ENCODE measurements at regions not wholly inside any gene's neighbourhood (a gene's known extent, or its start where the extent isn't known, plus 50 kb on each side); places are given as distances from the start of the nearest gene placed in this dataset.

DNA sequence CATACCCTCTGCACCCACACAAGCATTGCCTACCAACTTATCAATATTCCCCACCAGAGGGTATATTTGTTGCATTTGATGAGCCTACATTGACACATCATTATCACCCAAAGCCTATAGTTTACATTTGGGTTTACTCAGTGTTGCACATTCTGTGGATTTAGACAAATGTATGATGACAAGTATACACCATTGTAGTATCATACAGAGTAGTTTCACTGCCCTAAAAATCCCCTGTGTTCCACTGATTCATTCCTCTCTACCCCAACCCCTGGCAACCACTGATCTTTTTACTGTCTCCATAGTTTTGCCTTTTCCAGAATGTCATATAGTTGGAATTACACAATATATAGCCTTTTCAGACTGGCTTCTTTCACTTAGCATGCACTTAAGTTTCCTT, 85.7 kb upstream of the CPLX2 start:
- H3K79me2 ChIP-seq (ENCODE audit: control insufficient read depth in 1 of 2, insufficient read depth in 2 of 2, low read length in 2 of 2) = no peaks in the 10 kb centered on the region
- FAIRE-seq (no peak), DNase-seq (ENCODE audit: low read depth in 1 of 2, low spot score in 2 of 2) (no peak)
- H4K8ac ChIP-seq (ENCODE audit: extremely low read depth, insufficient read depth, low read length) = no peak overlapping the region
- no peak overlapping the region for H2BK12ac ChIP-seq (ENCODE audit: low read depth, low read length)
- no peak overlapping the region for H4K91ac ChIP-seq (replicated peaks; ENCODE audit: insufficient read length, low read length)
- no peak overlapping the region for H3K23ac ChIP-seq (ENCODE audit: insufficient read length)
- no peak for TF ChIP-seq GTF2F1 (IDR thresholded peaks at IDR 0.05; ENCODE audit: borderline replicate concordance, low read depth, low read length)
- no peak for TF ChIP-seq YY1 (IDR thresholded peaks at IDR 0.05; ENCODE audit: low read depth, low read length)
- no peak for TF ChIP-seq GABPA (IDR thresholded peaks at IDR 0.05; ENCODE audit: borderline replicate concordance, insufficient read depth, low read length)
- TF ChIP-seq SIX5 (IDR thresholded peaks at IDR 0.05; ENCODE audit: low read depth, low read length) = no peak
- TF ChIP-seq, protein P1, sequence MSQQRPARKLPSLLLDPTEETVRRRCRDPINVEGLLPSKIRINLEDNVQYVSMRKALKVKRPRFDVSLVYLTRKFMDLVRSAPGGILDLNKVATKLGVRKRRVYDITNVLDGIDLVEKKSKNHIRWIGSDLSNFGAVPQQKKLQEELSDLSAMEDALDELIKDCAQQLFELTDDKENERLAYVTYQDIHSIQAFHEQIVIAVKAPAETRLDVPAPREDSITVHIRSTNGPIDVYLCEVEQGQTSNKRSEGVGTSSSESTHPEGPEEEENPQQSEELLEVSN (IDR thresholded peaks at IDR 0.05) = no peak
- TF ChIP-seq CEBPB (IDR thresholded peaks at IDR 0.05; ENCODE audit: low read depth, low read length) = no peak
- no peak for TF ChIP-seq POLR2A (IDR thresholded peaks at IDR 0.05; ENCODE audit: control extremely low read depth in 1 of 2, low read depth in 2 of 2, low read length in 2 of 2)
- TF ChIP-seq SAP30 (IDR thresholded peaks at IDR 0.05; ENCODE audit: insufficient read depth, insufficient replicate concordance, low read length) = no peak
- TF ChIP-seq KDM4A (IDR thresholded peaks at IDR 0.05; ENCODE audit: low read depth, low read length, severe bottlenecking) = no peak
- no peak for TF ChIP-seq RNF2 (IDR thresholded peaks at IDR 0.05; ENCODE audit: borderline replicate concordance, low read depth, low read length, missing control alignments, poor library complexity, severe bottlenecking)
- TF ChIP-seq ATF3 (IDR thresholded peaks at IDR 0.05; ENCODE audit: insufficient read depth, low read depth, low read length) = no peak
- TF ChIP-seq ASH2L (IDR thresholded peaks at IDR 0.05; ENCODE audit: low read length) = no peak
- TF ChIP-seq ZNF274 (IDR thresholded peaks at IDR 0.05; ENCODE audit: borderline replicate concordance, extremely low read depth, low read length) = no peak
- no peak for TF ChIP-seq JUND (IDR thresholded peaks at IDR 0.05; ENCODE audit: low read length)
- peaks cover 0 to 1% (median 0%) of the 10 kb centered on the region in 4 experiments; a peak in 1 of 7 replicates for H3K27me3 ChIP-seq (replicated peaks in 1 of 4; ENCODE audit: control insufficient read depth in 3 of 4, extremely low read depth in 1 of 4, insufficient read depth in 3 of 4, low read length in 3 of 4)
- POLR2A ChIA-PET (ENCODE audit: partially characterized antibody) = interaction anchor here (1.3 kb wide), 1 partner anchor 11 kb away, joined by 3 read pairs; no protein-coding TSS in a partner anchor
- no peaks in the 10 kb centered on the region for H3K36me3 ChIP-seq (ENCODE audit: control insufficient read depth in 2 of 4, insufficient read depth in 4 of 4, low read length in 3 of 4)
- no peaks in the 10 kb centered on the region for H4K20me1 ChIP-seq (replicated peaks in 1 of 2; ENCODE audit: control insufficient read depth in 1 of 2, insufficient read depth in 2 of 2, low read length in 2 of 2)
- H2BK15ac ChIP-seq (ENCODE audit: low read length) = no peak overlapping the region
- no peak overlapping the region for H3K4ac ChIP-seq (replicated peaks; ENCODE audit: insufficient read length, low read depth, low read length)
- no peak overlapping the region for H3K9ac ChIP-seq (replicated peaks in 1 of 4; ENCODE audit: extremely low read depth in 1 of 4, low read depth in 3 of 4, low read length in 3 of 4)
- H3K14ac ChIP-seq (ENCODE audit: insufficient read length) = no peak overlapping the region
- H2BK120ac ChIP-seq (replicated peaks; ENCODE audit: low read depth, low read length) = no peak overlapping the region
- H3K4me3 ChIP-seq (ENCODE audit: extremely low read depth in 1 of 4, insufficient read depth in 2 of 4, low read depth in 3 of 4, low read length in 4 of 4) = no peak overlapping the region
- H2AK5ac ChIP-seq (ENCODE audit: low read depth, low read length) = no peak overlapping the region
- no peak overlapping the region for H4K5ac ChIP-seq (ENCODE audit: insufficient read length, low read depth, low read length)
- no peak overlapping the region for H3K18ac ChIP-seq (ENCODE audit: extremely low read depth, low read length)
- no peak overlapping the region for H2BK20ac ChIP-seq (ENCODE audit: low read length)
- no peaks in the 10 kb centered on the region for H3K79me1 ChIP-seq (ENCODE audit: low read depth, low read length)
- H3K9me3 ChIP-seq (ENCODE audit: insufficient read depth in 2 of 2, low read depth in 1 of 2, low read length in 1 of 2) = no peaks in the 10 kb centered on the region
- H3K27ac ChIP-seq (ENCODE audit: low read depth, low read length) = no peak overlapping the region
- H3K23me2 ChIP-seq (ENCODE audit: low read depth, low read length) = no peaks in the 10 kb centered on the region; the same call in 1 of the 2 replicates
- no peak overlapping the region for H2BK5ac ChIP-seq (ENCODE audit: low read depth, low read length)
- no peak overlapping the region for H3K4me2 ChIP-seq (ENCODE audit: insufficient read depth in 1 of 2, low read depth in 2 of 2, low read length in 2 of 2)
- CTCF ChIA-PET (ENCODE audit: partially characterized antibody) = interaction anchor here (0.8 to 1.7 kb wide), 2 partner anchors 12 to 39 kb away, joined by 3 to 6 read pairs; no protein-coding TSS in a partner anchor
- no peaks in the 10 kb centered on the region for H3K4me1 ChIP-seq (replicated peaks in 1 of 4; ENCODE audit: control insufficient read depth in 3 of 4, insufficient read depth in 4 of 4, low read length in 3 of 4)
- H3K56ac ChIP-seq (replicated peaks; ENCODE audit: insufficient read length, low read depth, low read length) = no peak overlapping the region
- no peak overlapping the region for H2AFZ ChIP-seq (ENCODE audit: low read length)
